ENCODE measurements at regions not wholly inside any gene's neighbourhood (a gene's known extent, or its start where the extent isn't known, plus 50 kb on each side); places are given as distances from the start of the nearest gene placed in this dataset.

- H3K4me3 Mint-ChIP-seq: no peak overlapping the region
These were observed 255.4 kb upstream of the IRF2BP2 start for GRCh38 chr1:234865171-234866006.

DNA sequence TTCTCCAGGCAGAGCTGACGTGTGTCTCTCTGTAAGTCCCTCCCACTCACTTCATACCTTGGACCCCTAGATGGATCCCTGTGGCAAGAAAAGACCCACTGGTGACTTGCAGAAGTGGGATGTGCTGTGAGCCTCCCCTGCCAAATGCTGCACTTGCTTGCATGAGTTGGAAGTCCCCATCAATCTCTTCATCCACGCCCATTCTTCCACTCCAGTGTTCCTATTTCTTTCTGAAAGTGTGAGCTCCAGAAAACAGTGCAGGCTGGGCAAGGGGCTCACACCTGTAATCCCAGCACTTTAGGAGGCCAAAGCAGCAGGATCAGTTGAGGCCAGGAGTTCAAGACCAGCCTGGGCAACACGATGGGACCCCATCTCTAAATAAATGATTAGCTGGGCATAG lies 254.1 kb upstream of the IRF2BP2 start:
- Mint-ChIP-seq H3K27me3 (ENCODE audit: low read depth) (peaks cover 7% of the 10 kb centered on the region), H3K36me3 (ENCODE audit: low read depth) (no peaks in the 10 kb centered on the region), H3K27ac (peak overlapping the region; percentile 93 to 96 (median 94)), H3K4me3 (no peak overlapping the region), H3K4me1 (peaks cover 45% of the 10 kb centered on the region), H3K9me3 (peaks cover 3% of the 10 kb centered on the region)
- no peak for TF ChIP-seq CTCF (IDR thresholded peaks at IDR 0.05; ENCODE audit: unreplicated experiment in 3 of 3)

More at GRCh38 chr1:234865171-234866006, 255.4 kb upstream of the IRF2BP2 start:
- Mint-ChIP-seq H3K27me3 (ENCODE audit: low read depth) (peaks cover 12% of the 10 kb centered on the region), H3K36me3 (ENCODE audit: low read depth) (no peaks in the 10 kb centered on the region), H3K9me3 (no peaks in the 10 kb centered on the region), H3K27ac (peak overlapping the region; percentile 51 to 91 (median 63)), H3K4me1 (peaks cover 53% of the 10 kb centered on the region)
- no peak for TF ChIP-seq CTCF (IDR thresholded peaks at IDR 0.05; ENCODE audit: unreplicated experiment in 3 of 3)

- Mint-ChIP-seq H3K36me3 (ENCODE audit: low read depth) (no peaks in the 10 kb centered on the region), H3K4me3 (no peak overlapping the region), H3K27ac (peak overlapping the region; percentile 93 to 96 (median 94)), H3K9me3 (peaks cover 3% of the 10 kb centered on the region), H3K4me1 (peaks cover 40% of the 10 kb centered on the region), H3K27me3 (ENCODE audit: low read depth) (peaks cover 4% of the 10 kb centered on the region)
- TF ChIP-seq CTCF (IDR thresholded peaks at IDR 0.05; ENCODE audit: unreplicated experiment in 3 of 3): no peak
These were observed 253.6 kb upstream of the IRF2BP2 start for GRCh38 chr1:234863551-234863971.

GRCh38 chr1:234862944-234863515 lies 253.1 kb upstream of the IRF2BP2 start:
- Mint-ChIP-seq H3K27me3 (ENCODE audit: low read depth) (peaks cover 4% of the 10 kb centered on the region), H3K36me3 (ENCODE audit: low read depth) (no peaks in the 10 kb centered on the region), H3K4me3 (peak overlapping the region in 2 of 3 experiments; percentile 7 to 56), H3K27ac (peak overlapping the region; percentile 93 to 96 (median 94)), H3K4me1 (peaks cover 40% of the 10 kb centered on the region), H3K9me3 (peaks cover 3% of the 10 kb centered on the region)
- TF ChIP-seq CTCF (IDR thresholded peaks at IDR 0.05; ENCODE audit: unreplicated experiment in 3 of 3): no peak

- Mint-ChIP-seq H3K9me3 (peaks cover 3% of the 10 kb centered on the region), H3K4me3 (peak overlapping the region in 2 of 3 experiments; percentile 7 to 56), H3K27me3 (ENCODE audit: low read depth) (peaks cover 4% of the 10 kb centered on the region), H3K27ac (peak overlapping the region; percentile 93 to 96 (median 94)), H3K4me1 (peaks cover 40% of the 10 kb centered on the region), H3K36me3 (ENCODE audit: low read depth) (no peaks in the 10 kb centered on the region)
- no peak for TF ChIP-seq CTCF (IDR thresholded peaks at IDR 0.05; ENCODE audit: unreplicated experiment in 3 of 3)
These were observed 252.5 kb upstream of the IRF2BP2 start for GRCh38 chr1:234862360-234862943.
